ENCODE measurements at regions not wholly inside any gene's neighbourhood (a gene's known extent, or its start where the extent isn't known, plus 50 kb on each side); places are given as distances from the start of the nearest gene placed in this dataset.

GRCh38 chr20:39266989-39267388 is 304.8 kb downstream of the DHX35 start:
- intact Hi-C loops (cut with DNase I): no loop called here
- H3K36me3 ChIP-seq: no peaks in the 10 kb centered on the region
- TF ChIP-seq POLR2A (IDR thresholded peaks at IDR 0.05) (no peak), EP300 (IDR thresholded peaks at IDR 0.05) (no peak), CTCF (IDR thresholded peaks at IDR 0.05) (no peak)
- no peak for DNase-seq
- no peaks in the 10 kb centered on the region for H3K4me1 ChIP-seq (ENCODE audit: insufficient read depth)
- no peaks in the 10 kb centered on the region for H3K9me3 ChIP-seq
- H3K27me3 ChIP-seq: no peaks in the 10 kb centered on the region
- H3K27ac ChIP-seq: no peak overlapping the region
- no peak overlapping the region for H3K4me3 ChIP-seq
- WGBS, 3 donors: 87 to 89% (median 87%) methylated on average over 4 of the region's 4 CpGs

- H3K4me3 ChIP-seq: no peak overlapping the region
- DNase-seq: peak in 4 of 5 donors; percentile 19 to 51 (median 43)
- intact Hi-C loops (cut with DNase I): no loop called here
- no peaks in the 10 kb centered on the region for H3K4me1 ChIP-seq (ENCODE audit: insufficient read depth)
- H3K27ac ChIP-seq: no peak overlapping the region
- no peaks in the 10 kb centered on the region for H3K27me3 ChIP-seq
- TF ChIP-seq CTCF (IDR thresholded peaks at IDR 0.05): peak in 1 of 3 donors; percentile 16
- no peak for TF ChIP-seq EP300 (IDR thresholded peaks at IDR 0.05)
- no peaks in the 10 kb centered on the region for H3K36me3 ChIP-seq
- WGBS, 3 donors: 1 to 3% (median 3%) methylated on average over 3 of the region's 3 CpGs
- H3K9me3 ChIP-seq: no peaks in the 10 kb centered on the region
Observed at GRCh38 chr20:39264506-39265172, 302.5 kb downstream of the DHX35 start.

- TF ChIP-seq CTCF (IDR thresholded peaks at IDR 0.05) (no peak), POLR2A (IDR thresholded peaks at IDR 0.05) (no peak), EP300 (IDR thresholded peaks at IDR 0.05) (no peak)
- Histone ChIP-seq H3K9me3 (no peaks in the 10 kb centered on the region), H3K4me3 (no peak overlapping the region), H3K27ac (no peak overlapping the region), H3K4me1 (ENCODE audit: insufficient read depth) (no peaks in the 10 kb centered on the region), H3K36me3 (no peaks in the 10 kb centered on the region), H3K27me3 (no peaks in the 10 kb centered on the region)
- no peak for DNase-seq
- intact Hi-C loops (cut with DNase I): no loop called here
Observed at GRCh38 chr20:39263076-39263475, 300.9 kb downstream of the DHX35 start.

GRCh38 chr20:39259808-39260207 is 297.7 kb downstream of the DHX35 start:
- Histone ChIP-seq H3K36me3 (no peaks in the 10 kb centered on the region), H3K27me3 (no peaks in the 10 kb centered on the region), H3K4me3 (no peak overlapping the region), H3K9me3 (no peaks in the 10 kb centered on the region), H3K4me1 (ENCODE audit: insufficient read depth) (no peaks in the 10 kb centered on the region), H3K27ac (no peak overlapping the region)
- intact Hi-C loops (cut with DNase I): no loop called here
- TF ChIP-seq CTCF (IDR thresholded peaks at IDR 0.05) (no peak), EP300 (IDR thresholded peaks at IDR 0.05) (no peak), POLR2A (IDR thresholded peaks at IDR 0.05) (no peak)
- DNase-seq: no peak
- 85 to 88% (median 88%) methylated on average over 2 of the region's 2 CpGs for WGBS, 3 donors

Measured in ovary (tissue), 7 donors.